ENCODE measurements at regions not wholly inside any gene's neighbourhood (a gene's known extent, or its start where the extent isn't known, plus 50 kb on each side); places are given as distances from the start of the nearest gene placed in this dataset.

- intact Hi-C loops (cut with DNase I), result loop anchor here (5.0 kb wide), 4 partner anchors 96 to 806 kb away; no protein-coding TSS in a partner anchor
- H3K4me3 ChIP-seq, result no peak overlapping the region
Measured at GRCh38 chr12:58346032-58346632, 404.8 kb downstream of the ATP23 start.

GRCh38 chr12:58347188-58347587, 405.8 kb downstream of the ATP23 start:
- Histone ChIP-seq H3K36me3 (ENCODE audit: insufficient read depth in 1 of 2, low read depth in 1 of 2) (no peaks in the 10 kb centered on the region), H3K27ac (no peak overlapping the region), H3K4me1 (peaks cover 4% of the 10 kb centered on the region), H3K9me3 (no peaks in the 10 kb centered on the region), H3K4me3 (no peak overlapping the region), H3K27me3 (ENCODE audit: insufficient read depth in 3 of 3, low read length in 2 of 3) (no peaks in the 10 kb centered on the region)
- DNase-seq, result no peak
- intact Hi-C loops (cut with DNase I), result loop anchor here (5.0 kb wide), 4 partner anchors 95 to 805 kb away; no protein-coding TSS in a partner anchor
- no peak for ATAC-seq
- no peak for TF ChIP-seq CTCF (IDR thresholded peaks at IDR 0.05)
- 79 to 86% (median 81%) methylated on average over 2 of the region's 2 CpGs for whole genome bisulfite sequencing, 3 donors

More at GRCh38 chr12:58346032-58346632, 404.8 kb downstream of the ATP23 start:
- no peak for DNase-seq
- Histone ChIP-seq H3K9me3 (no peaks in the 10 kb centered on the region), H3K4me1 (peaks cover 4% of the 10 kb centered on the region), H3K27me3 (ENCODE audit: insufficient read depth in 3 of 3, low read length in 2 of 3) (no peaks in the 10 kb centered on the region), H3K36me3 (ENCODE audit: insufficient read depth in 1 of 2, low read depth in 1 of 2) (no peaks in the 10 kb centered on the region), H3K27ac (no peak overlapping the region)
- ATAC-seq, result peak; percentile 54 to 80 (median 61)
- WGBS, 3 donors, result 25 to 27% (median 26%) methylated on average over 7 of the region's 7 CpGs
- peak; percentile 87 for TF ChIP-seq CTCF (IDR thresholded peaks at IDR 0.05)

GRCh38 chr12:58347691-58348090, 406.3 kb downstream of the ATP23 start:
- intact Hi-C loops (cut with DNase I), result loop anchor here (5.0 kb wide), 4 partner anchors 95 to 805 kb away; no protein-coding TSS in a partner anchor
- peaks cover 4% of the 10 kb centered on the region for H3K4me1 ChIP-seq
- no peak overlapping the region for H3K27ac ChIP-seq
- WGBS, 3 donors, result 39 to 60% (median 54%) methylated on average over 2 of the region's 2 CpGs
- no peak for TF ChIP-seq CTCF (IDR thresholded peaks at IDR 0.05)
- no peaks in the 10 kb centered on the region for H3K36me3 ChIP-seq (ENCODE audit: insufficient read depth in 1 of 2, low read depth in 1 of 2)
- no peak overlapping the region for H3K4me3 ChIP-seq
- H3K27me3 ChIP-seq (ENCODE audit: insufficient read depth in 3 of 3, low read length in 2 of 3), result no peaks in the 10 kb centered on the region
- DNase-seq (no peak), ATAC-seq (no peak)
- H3K9me3 ChIP-seq, result no peaks in the 10 kb centered on the region

GRCh38 chr12:58349161-58349560, 407.8 kb downstream of the ATP23 start:
- Histone ChIP-seq H3K4me3 (no peak overlapping the region), H3K36me3 (ENCODE audit: insufficient read depth in 1 of 2, low read depth in 1 of 2) (no peaks in the 10 kb centered on the region), H3K9me3 (no peaks in the 10 kb centered on the region), H3K27ac (no peak overlapping the region), H3K27me3 (ENCODE audit: insufficient read depth in 3 of 3, low read length in 2 of 3) (no peaks in the 10 kb centered on the region), H3K4me1 (peaks cover 4% of the 10 kb centered on the region)
- 41 to 56% (median 41%) methylated on average over 2 of the region's 2 CpGs for WGBS, 3 donors
- ATAC-seq (no peak), DNase-seq (no peak)
- no peak for TF ChIP-seq CTCF (IDR thresholded peaks at IDR 0.05)
- intact Hi-C loops (cut with DNase I), result loop anchor here (5.0 kb wide), 4 partner anchors 93 to 803 kb away; no protein-coding TSS in a partner anchor

GRCh38 chr12:58356794-58357193, 415.4 kb downstream of the ATP23 start:
- H3K36me3 ChIP-seq (ENCODE audit: insufficient read depth in 1 of 2, low read depth in 1 of 2), result no peaks in the 10 kb centered on the region
- no peaks in the 10 kb centered on the region for H3K4me1 ChIP-seq
- WGBS, 3 donors, result 85 to 91% (median 89%) methylated on average over 5 of the region's 5 CpGs
- ATAC-seq (no peak), DNase-seq (no peak)
- H3K9me3 ChIP-seq, result no peaks in the 10 kb centered on the region
- no peak overlapping the region for H3K27ac ChIP-seq
- intact Hi-C loops (cut with DNase I), result no loop called here
- no peak for TF ChIP-seq CTCF (IDR thresholded peaks at IDR 0.05)
- no peak overlapping the region for H3K4me3 ChIP-seq
- H3K27me3 ChIP-seq (ENCODE audit: insufficient read depth in 3 of 3, low read length in 2 of 3), result peaks cover 0 to 5% (median 0%) of the 10 kb centered on the region in 3 donors
